Small intestine (tissue), 7 donors: ENCODE measurements at regions not wholly inside any gene's neighbourhood (a gene's known extent, or its start where the extent isn't known, plus 50 kb on each side); places are given as distances from the start of the nearest gene placed in this dataset.

ENCODE experiments used
- DNase-seq, 2 donors: peaks; one replicate each; pipeline versions ENCODE4 v3.0.0 to v3.0.0-alpha.2; 2013
- FAIRE-seq: peaks from 2 replicates; lab custom pipeline; 2012; peaks lifted over from hg19 to GRCh38; lab: Jason Lieb, UNC
- H3K27ac ChIP-seq, 3 donors: one replicate each; pipeline ENCODE4 v1.5.1; 2013; ENCODE audit warnings: low read length in 2 of 3, mild to moderate bottlenecking in 2 of 3, control low read depth in 1 of 3, inconsistent platforms in 1 of 3, low read depth in 1 of 3, moderate library complexity in 1 of 3
- H3K27me3 ChIP-seq, 3 donors: one replicate each; pipeline ENCODE4 v1.6.1; 2013; ENCODE audit warnings: low read length in 3 of 3, inconsistent platforms in 1 of 3; ENCODE audit not compliant: control insufficient read depth in 3 of 3, insufficient read depth in 3 of 3
- H3K36me3 ChIP-seq, 3 donors: one replicate each; pipeline ENCODE4 v1.6.1; 2013; ENCODE audit warnings: low read length in 3 of 3, inconsistent platforms in 1 of 3, low read depth in 1 of 3, mild to moderate bottlenecking in 1 of 3, moderate library complexity in 1 of 3; ENCODE audit not compliant: control insufficient read depth in 3 of 3, insufficient read depth in 2 of 3
- H3K4me1 ChIP-seq, 3 donors: one replicate each; pipeline ENCODE4 v1.6.1; 2013; ENCODE audit warnings: low read length in 2 of 3, inconsistent platforms in 1 of 3, low read depth in 1 of 3, mild to moderate bottlenecking in 1 of 3, moderate library complexity in 1 of 3; ENCODE audit not compliant: control insufficient read depth in 3 of 3, insufficient read depth in 2 of 3
- H3K4me3 ChIP-seq, 3 donors: one replicate each; pipeline ENCODE4 v1.5.1; 2013; ENCODE audit warnings: low read length in 3 of 3, control low read depth in 1 of 3, inconsistent platforms in 1 of 3, low read depth in 1 of 3, mild to moderate bottlenecking in 1 of 3, moderate library complexity in 1 of 3
- H3K9me3 ChIP-seq, 2 donors: one replicate each; pipeline ENCODE4 v1.6.1; 2013; ENCODE audit warnings: low read depth in 1 of 2, low read length in 1 of 2; ENCODE audit not compliant: control insufficient read depth in 2 of 2, insufficient read depth in 1 of 2
- WGBS, 3 donors: extraction: QIAGEN DNeasy Blood & Tissue Kit; methylation state at CpG; one replicate each; pipeline ENCODE4 v1.1.7; 2013; 5-methylcytosine and 5-hydroxymethylcytosine counted together
- donor health status: healthy with polysubstance abuse.
- donor health status: control.
- donor health status: control.
- donor health status: Bipolar disorder and iron deficiency.
- donor health status: healthy.

GRCh38 chr12:58030566-58031279 is 89.4 kb downstream of the ATP23 start:
- H3K27me3 ChIP-seq, result peaks cover 0 to 5% (median 0%) of the 10 kb centered on the region in 3 donors
- H3K4me1 ChIP-seq, result no peaks in the 10 kb centered on the region
- H3K36me3 ChIP-seq, result no peaks in the 10 kb centered on the region
- H3K27ac ChIP-seq, result no peak overlapping the region
- no peak overlapping the region for H3K4me3 ChIP-seq
- FAIRE-seq, result no peak
- WGBS, 3 donors, result 71 to 83% (median 76%) methylated on average over 4 of the region's 4 CpGs
- DNase-seq, result no peak
- H3K9me3 ChIP-seq, result peaks cover 0 to 25% of the 10 kb centered on the region in 2 donors

GRCh38 chr12:58032156-58032555 is 90.8 kb downstream of the ATP23 start:
- peaks cover 0 to 5% (median 0%) of the 10 kb centered on the region in 3 donors for H3K27me3 ChIP-seq
- H3K4me3 ChIP-seq, result no peak overlapping the region
- H3K4me1 ChIP-seq, result no peaks in the 10 kb centered on the region
- no peaks in the 10 kb centered on the region for H3K36me3 ChIP-seq
- WGBS, 3 donors, result 83 to 87% (median 87%) methylated on average over 3 of the region's 3 CpGs
- no peak overlapping the region for H3K27ac ChIP-seq
- H3K9me3 ChIP-seq, result peaks cover 0 to 31% of the 10 kb centered on the region in 2 donors
- FAIRE-seq (no peak), DNase-seq (no peak)

GRCh38 chr12:58033831-58034230 is 92.5 kb downstream of the ATP23 start:
- Histone ChIP-seq H3K9me3 (peaks cover 0 to 31% of the 10 kb centered on the region in 2 donors), H3K27me3 (peaks cover 0 to 5% (median 0%) of the 10 kb centered on the region in 3 donors), H3K4me1 (no peaks in the 10 kb centered on the region), H3K4me3 (no peak overlapping the region), H3K27ac (no peak overlapping the region), H3K36me3 (no peaks in the 10 kb centered on the region)
- DNase-seq (no peak), FAIRE-seq (no peak)

- H3K4me3 ChIP-seq, result no peak overlapping the region
- H3K27me3 ChIP-seq, result peaks cover 0 to 5% (median 0%) of the 10 kb centered on the region in 3 donors
- DNase-seq (no peak), FAIRE-seq (no peak)
- no peak overlapping the region for H3K27ac ChIP-seq
- WGBS, 3 donors, result 81 to 93% (median 85%) methylated on average over 3 of the region's 3 CpGs
- no peaks in the 10 kb centered on the region for H3K36me3 ChIP-seq
- peaks cover 0 to 31% of the 10 kb centered on the region in 2 donors for H3K9me3 ChIP-seq
- H3K4me1 ChIP-seq, result no peaks in the 10 kb centered on the region
Measured at GRCh38 chr12:58034311-58034710, 92.9 kb downstream of the ATP23 start.

GRCh38 chr12:58034712-58035111 is 93.3 kb downstream of the ATP23 start:
- Histone ChIP-seq H3K27ac (no peak overlapping the region), H3K27me3 (peaks cover 0 to 5% (median 0%) of the 10 kb centered on the region in 3 donors), H3K9me3 (peaks cover 0 to 31% of the 10 kb centered on the region in 2 donors), H3K36me3 (no peaks in the 10 kb centered on the region), H3K4me1 (no peaks in the 10 kb centered on the region), H3K4me3 (no peak overlapping the region)
- FAIRE-seq (no peak), DNase-seq (no peak)
- 0 to 44% (median 5%) methylated on average over 1 of the region's 1 CpG for WGBS, 3 donors

GRCh38 chr12:58041441-58041840 is 100.1 kb downstream of the ATP23 start:
- H3K36me3 ChIP-seq, result no peaks in the 10 kb centered on the region
- H3K27me3 ChIP-seq, result no peaks in the 10 kb centered on the region
- no peak for FAIRE-seq
- no peaks in the 10 kb centered on the region for H3K4me1 ChIP-seq
- H3K27ac ChIP-seq, result no peak overlapping the region
- DNase-seq, result no peak
- 92 to 95% (median 95%) methylated on average over 2 of the region's 2 CpGs for WGBS, 3 donors
- peaks cover 0 to 5% of the 10 kb centered on the region in 2 donors for H3K9me3 ChIP-seq
- H3K4me3 ChIP-seq, result no peak overlapping the region

DNA sequence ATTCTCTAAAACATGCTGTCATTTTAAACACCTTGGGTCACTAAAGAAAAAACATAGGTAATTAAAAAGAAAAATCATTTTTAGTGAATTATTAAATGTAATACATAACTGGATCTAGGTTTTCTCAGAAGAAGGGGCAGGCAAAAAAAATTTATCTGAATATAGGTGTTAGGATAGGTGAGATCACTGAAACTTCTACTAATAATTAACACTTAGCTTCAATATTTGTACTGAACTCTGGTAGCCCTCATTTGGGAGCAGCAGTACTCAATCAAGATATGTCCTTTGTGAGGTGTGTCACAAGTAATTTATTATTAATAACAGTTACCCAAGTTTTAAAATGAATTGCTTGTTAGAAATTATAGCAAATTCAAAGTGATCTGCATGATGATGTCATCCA is 103.6 kb downstream of the ATP23 start:
- DNase-seq (no peak), FAIRE-seq (no peak)
- Histone ChIP-seq H3K27ac (no peak overlapping the region), H3K4me3 (no peak overlapping the region), H3K9me3 (peaks cover 0 to 2% of the 10 kb centered on the region in 2 donors), H3K36me3 (no peaks in the 10 kb centered on the region), H3K27me3 (no peaks in the 10 kb centered on the region), H3K4me1 (no peaks in the 10 kb centered on the region)

GRCh38 chr12:58046271-58046670 is 104.9 kb downstream of the ATP23 start:
- no peak for FAIRE-seq
- 23 to 54% (median 24%) methylated on average over 1 of the region's 1 CpG for WGBS, 3 donors

DNA sequence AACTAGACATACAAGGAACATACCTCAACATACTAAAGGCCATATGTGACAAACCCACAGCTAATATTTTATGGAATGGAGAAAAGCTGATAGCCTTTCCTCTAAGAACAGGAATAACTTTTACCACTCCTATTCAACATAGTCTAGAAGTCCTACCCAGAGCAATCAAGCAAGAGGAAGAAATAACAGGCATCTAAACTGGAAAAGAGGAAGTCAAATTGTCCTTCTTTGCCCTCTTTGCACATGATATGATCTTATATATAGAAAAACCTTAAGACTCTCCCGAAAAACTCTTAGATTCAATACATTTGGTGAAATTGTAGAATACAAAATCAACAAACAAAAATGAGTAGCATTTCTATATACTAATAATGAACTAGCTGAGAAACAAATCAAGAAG is 110.0 kb downstream of the ATP23 start:
- H3K4me1 ChIP-seq, result no peaks in the 10 kb centered on the region
- H3K36me3 ChIP-seq, result no peaks in the 10 kb centered on the region
- peaks cover 0 to 6% of the 10 kb centered on the region in 2 donors for H3K9me3 ChIP-seq
- no peaks in the 10 kb centered on the region for H3K27me3 ChIP-seq
- DNase-seq (no peak), FAIRE-seq (no peak)
- H3K4me3 ChIP-seq, result no peak overlapping the region
- WGBS, 3 donors, result 0 to 80% (median 11%) methylated on average over 1 of the region's 1 CpG
- no peak overlapping the region for H3K27ac ChIP-seq

More at GRCh38 chr12:58046271-58046670, 104.9 kb downstream of the ATP23 start:
- no peaks in the 10 kb centered on the region for H3K27me3 ChIP-seq
- no peaks in the 10 kb centered on the region for H3K4me1 ChIP-seq
- H3K4me3 ChIP-seq, result no peak overlapping the region
- no peak overlapping the region for H3K27ac ChIP-seq
- DNase-seq, result no peak
- no peaks in the 10 kb centered on the region for H3K36me3 ChIP-seq
- H3K9me3 ChIP-seq, result no peaks in the 10 kb centered on the region
